Neural progenitor cell (in vitro differentiated cells): ENCODE measurements at regions not wholly inside any gene's neighbourhood (a gene's known extent, or its start where the extent isn't known, plus 50 kb on each side); places are given as distances from the start of the nearest gene placed in this dataset.

Source experiments
- CTCF ChIP-seq: fragments of 200-600 bp; sonication (generic); IDR thresholded peaks from 2 replicates; pipeline ENCODE4 v1.5.1; 2017; ENCODE audit warnings: antibody characterized with exemption, mild to moderate bottlenecking
- EZH2 ChIP-seq: fragments of 200-600 bp; sonication (generic); IDR thresholded peaks from 2 replicates; pipeline ENCODE4 v1.6.1; 2017; ENCODE audit warnings: antibody characterized with exemption, mild to moderate bottlenecking, moderate library complexity
- EZH2phosphoT487 ChIP-seq: fragments of 200-600 bp; sonication (generic); IDR thresholded peaks from 2 replicates; pipeline ENCODE4 v1.6.1; 2017; ENCODE audit warnings: antibody characterized with exemption

GRCh38 chr4:111359602-111360001, 736.7 kb upstream of the PITX2 start:
- TF ChIP-seq CTCF: no peak
- no peak for TF ChIP-seq EZH2
- no peak for TF ChIP-seq EZH2phosphoT487
